AG10803 (cell line): ENCODE measurements at regions not wholly inside any gene's neighbourhood (a gene's known extent, or its start where the extent isn't known, plus 50 kb on each side); places are given as distances from the start of the nearest gene placed in this dataset.
A peak's percentile ranks its signal among the peaks of the same experiment; 100 is the strongest.

Experiments
- DNase-seq: peaks from one replicate; pipeline ENCODE4 v3.0.0; 2010; ENCODE audit warnings: low read depth
- H3K4me3 ChIP-seq: 2 replicates; pipeline ENCODE4 v1.5.1; 2011; ENCODE audit warnings: mild to moderate bottlenecking, low read length, control low read depth
- TF ChIP-seq, protein P1 (sequence below): conservative IDR thresholded peaks from 2 replicates; pipeline ENCODE4 v1.5.1; 2011; ENCODE audit warnings: mild to moderate bottlenecking, low read length, control low read depth, inconsistent platforms

- no peak overlapping the region for H3K4me3 ChIP-seq
- DNase-seq = no peak
- TF ChIP-seq, protein P1, sequence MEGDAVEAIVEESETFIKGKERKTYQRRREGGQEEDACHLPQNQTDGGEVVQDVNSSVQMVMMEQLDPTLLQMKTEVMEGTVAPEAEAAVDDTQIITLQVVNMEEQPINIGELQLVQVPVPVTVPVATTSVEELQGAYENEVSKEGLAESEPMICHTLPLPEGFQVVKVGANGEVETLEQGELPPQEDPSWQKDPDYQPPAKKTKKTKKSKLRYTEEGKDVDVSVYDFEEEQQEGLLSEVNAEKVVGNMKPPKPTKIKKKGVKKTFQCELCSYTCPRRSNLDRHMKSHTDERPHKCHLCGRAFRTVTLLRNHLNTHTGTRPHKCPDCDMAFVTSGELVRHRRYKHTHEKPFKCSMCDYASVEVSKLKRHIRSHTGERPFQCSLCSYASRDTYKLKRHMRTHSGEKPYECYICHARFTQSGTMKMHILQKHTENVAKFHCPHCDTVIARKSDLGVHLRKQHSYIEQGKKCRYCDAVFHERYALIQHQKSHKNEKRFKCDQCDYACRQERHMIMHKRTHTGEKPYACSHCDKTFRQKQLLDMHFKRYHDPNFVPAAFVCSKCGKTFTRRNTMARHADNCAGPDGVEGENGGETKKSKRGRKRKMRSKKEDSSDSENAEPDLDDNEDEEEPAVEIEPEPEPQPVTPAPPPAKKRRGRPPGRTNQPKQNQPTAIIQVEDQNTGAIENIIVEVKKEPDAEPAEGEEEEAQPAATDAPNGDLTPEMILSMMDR = no peak
Observed at GRCh38 chr13:77389625-77390000, 62.7 kb upstream of the MYCBP2 start.

DNA sequence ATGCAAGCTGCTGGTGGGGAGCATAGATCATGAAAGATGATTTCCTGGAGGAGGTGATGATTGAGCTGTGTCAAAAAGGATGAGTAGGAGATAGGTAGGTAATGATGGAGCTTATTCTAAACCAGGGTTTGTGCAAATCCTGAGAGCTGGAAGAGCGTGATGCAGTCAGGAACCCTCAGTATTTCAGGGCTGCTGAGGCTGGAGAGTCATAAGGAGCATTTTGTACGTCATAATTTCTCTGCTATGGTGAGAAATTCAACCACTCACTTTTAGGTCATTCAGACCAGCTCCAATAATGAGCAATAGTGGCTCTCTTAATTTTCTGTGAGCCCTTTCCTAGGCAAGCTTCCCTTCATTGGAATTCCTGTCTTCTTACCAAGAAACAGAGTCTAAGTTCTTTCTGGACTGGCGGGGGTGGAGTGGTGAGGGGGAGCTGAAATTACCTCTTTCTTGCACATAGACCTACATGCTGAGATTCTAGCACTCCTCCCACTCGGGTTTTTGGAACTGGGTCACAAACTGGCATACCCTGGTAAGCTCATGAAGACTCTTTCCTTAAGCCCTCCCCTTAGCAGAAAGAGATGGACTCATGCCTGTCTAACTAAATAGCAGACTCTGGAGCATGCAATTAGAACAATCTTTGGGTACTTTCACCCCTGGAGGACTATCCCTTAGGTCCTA lies 62.2 kb upstream of the MYCBP2 start:
- TF ChIP-seq, protein P1 = no peak
- DNase-seq = no peak
- H3K4me3 ChIP-seq = no peak overlapping the region

- no peak for DNase-seq
- no peak overlapping the region for H3K4me3 ChIP-seq
- TF ChIP-seq, protein P1 = no peak
Observed at GRCh38 chr13:77387607-77388200, 60.8 kb upstream of the MYCBP2 start.

DNA sequence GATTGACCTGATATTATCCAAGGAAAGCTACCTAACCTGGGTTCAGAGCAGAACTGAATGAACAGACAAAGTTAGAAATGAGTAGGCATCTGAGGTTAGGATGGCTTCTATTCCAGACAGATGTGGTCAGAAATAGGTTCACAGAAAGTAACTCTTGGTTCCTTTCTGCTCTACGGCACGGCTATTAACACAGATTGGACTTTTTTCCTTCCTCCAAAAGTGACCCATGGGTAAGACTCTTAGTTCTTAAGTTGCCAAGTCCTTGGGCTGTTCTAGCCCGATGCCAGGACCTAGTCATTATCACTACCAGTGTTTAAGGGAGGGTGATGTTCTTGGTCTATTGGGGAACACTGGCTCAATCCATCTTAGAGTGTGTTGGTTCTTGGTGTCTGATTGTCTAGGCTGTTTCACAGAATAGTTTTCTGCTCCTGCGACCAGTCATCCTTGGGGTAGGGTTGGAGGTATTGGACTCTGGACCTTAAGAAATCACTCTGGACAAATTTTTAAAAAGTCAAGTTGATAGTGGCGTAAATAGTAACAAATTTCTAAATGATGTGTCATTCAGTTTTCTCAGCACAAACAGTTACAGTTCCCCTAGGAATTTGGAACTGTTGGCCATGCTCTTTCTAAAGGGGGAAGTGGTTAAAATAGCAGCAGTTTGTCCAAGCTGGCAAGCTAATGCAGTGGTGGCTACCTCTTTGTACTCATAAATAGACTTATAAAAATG lies 60.1 kb upstream of the MYCBP2 start:
- DNase-seq = peak; percentile 98
- H3K4me3 ChIP-seq = no peak overlapping the region
- TF ChIP-seq, protein P1 = no peak

DNA sequence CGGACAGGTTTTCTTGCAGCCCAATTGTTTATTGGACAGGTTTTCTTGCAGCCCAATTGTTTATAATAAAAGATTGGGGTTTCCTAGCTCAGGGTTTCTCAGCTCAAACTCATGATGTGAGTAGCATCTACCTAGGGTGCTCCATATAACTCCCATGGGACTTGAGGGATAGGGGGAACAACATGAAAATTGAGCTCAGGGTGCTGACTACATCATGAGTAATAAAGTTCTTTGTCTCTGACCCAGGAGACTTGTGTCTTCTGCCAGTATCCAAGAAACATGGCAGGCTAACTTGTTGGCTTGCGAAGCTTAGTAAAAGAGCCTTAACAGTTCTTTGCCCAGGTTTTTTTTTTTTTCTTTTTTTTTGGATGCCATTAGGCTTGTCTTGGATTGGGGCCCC lies 59.2 kb upstream of the MYCBP2 start:
- TF ChIP-seq, protein P1 = no peak
- no peak overlapping the region for H3K4me3 ChIP-seq
- peak; percentile 30 for DNase-seq

DNA sequence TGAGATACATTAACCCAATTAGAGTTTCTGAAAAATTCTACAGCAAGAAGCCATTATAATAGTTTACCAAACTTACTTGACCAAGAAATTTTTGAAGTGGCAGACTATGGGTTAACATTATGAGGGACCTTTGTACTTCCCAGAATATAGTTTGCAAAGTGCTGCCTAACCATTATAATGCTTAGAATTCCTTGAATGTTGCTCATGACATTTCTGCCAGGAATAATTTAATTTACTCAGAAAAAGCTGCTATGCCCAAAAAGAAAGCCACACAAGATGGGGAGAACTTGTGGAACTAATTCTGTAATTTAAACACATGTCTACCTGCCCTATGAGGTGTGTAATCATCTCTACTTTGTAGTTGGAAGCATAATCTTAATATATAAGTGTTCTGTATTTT lies 58.1 kb upstream of the MYCBP2 start:
- TF ChIP-seq, protein P1 = no peak
- H3K4me3 ChIP-seq = no peak overlapping the region
- DNase-seq = peak; percentile 61

DNA sequence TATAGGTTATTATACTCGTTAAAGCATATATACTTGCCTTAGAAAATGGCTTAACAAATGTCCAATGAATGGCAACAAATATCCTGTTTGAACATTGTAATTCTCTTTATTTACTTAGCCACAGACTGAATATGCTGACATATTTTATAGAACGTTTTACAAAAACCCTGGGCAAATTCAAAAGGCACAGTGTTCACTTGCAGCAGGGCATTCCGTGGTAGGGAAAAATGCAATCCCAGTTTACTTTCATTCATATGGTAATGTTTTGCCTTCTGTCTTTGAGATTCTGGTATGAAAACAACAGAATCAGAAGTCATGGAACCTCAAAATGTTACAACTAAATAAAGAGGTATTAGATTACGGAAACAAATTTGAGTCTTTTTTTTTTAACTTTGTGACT lies 56.2 kb upstream of the MYCBP2 start:
- no peak overlapping the region for H3K4me3 ChIP-seq
- DNase-seq = peak; percentile 60
- TF ChIP-seq, protein P1 = no peak
